BJ (cell line): ENCODE measurements at regions not wholly inside any gene's neighbourhood (a gene's known extent, or its start where the extent isn't known, plus 50 kb on each side); places are given as distances from the start of the nearest gene placed in this dataset.

Source experiments
- CTCF ChIA-PET: fragments of 350-600 bp; formaldehyde crosslinking; extraction: SDS; loops from one replicate; lab custom pipeline; 2021; ENCODE audit warnings: antibody characterized with exemption, inconsistent platforms; lab: Yijun Ruan, JAX
- POLR2A ChIA-PET: fragments of 300-600 bp; sonication (Branson Sonifier 250); formaldehyde crosslinking; extraction: SDS; loops from one replicate; lab custom pipeline; 2021; ENCODE audit warnings: antibody characterized with exemption; lab: Charles Lee
- DNase-seq: peaks from one replicate; pipeline ENCODE4 v3.0.0-alpha.2; 2011; ENCODE audit warnings: low read depth
- H3K27me3 ChIP-seq: 2 replicates; pipeline ENCODE4 v1.6.0; 2011; ENCODE audit warnings: low read length; ENCODE audit not compliant: control insufficient read depth, insufficient read depth
- H3K36me3 ChIP-seq: 2 replicates; pipeline ENCODE4 v1.5.1; 2011; ENCODE audit warnings: low read length; ENCODE audit not compliant: control insufficient read depth, insufficient read depth
- H3K4me3 ChIP-seq: 2 replicates; pipeline ENCODE4 v1.5.1; 2011; ENCODE audit warnings: low read depth, mild to moderate bottlenecking, control low read depth, low read length
- TF ChIP-seq, protein P1 (sequence below): IDR thresholded peaks from 2 replicates; pipeline ENCODE4 v1.5.1; 2011; ENCODE audit warnings: low read depth, mild to moderate bottlenecking, control low read depth, inconsistent platforms, low read length, moderate library complexity; ENCODE audit not compliant: insufficient read depth

GRCh38 chr13:109274188-109274821, 512.1 kb downstream of the IRS2 start:
- DNase-seq: no peak
- Histone ChIP-seq H3K36me3 (no peaks in the 10 kb centered on the region), H3K4me3 (no peak overlapping the region), H3K27me3 (no peaks in the 10 kb centered on the region)
- CTCF ChIA-PET: interaction anchor here (0.9 to 1.6 kb wide), 2 partner anchors 9 to 70 kb away, joined by 3 to 5 read pairs; no protein-coding TSS in a partner anchor
- TF ChIP-seq, protein P1, sequence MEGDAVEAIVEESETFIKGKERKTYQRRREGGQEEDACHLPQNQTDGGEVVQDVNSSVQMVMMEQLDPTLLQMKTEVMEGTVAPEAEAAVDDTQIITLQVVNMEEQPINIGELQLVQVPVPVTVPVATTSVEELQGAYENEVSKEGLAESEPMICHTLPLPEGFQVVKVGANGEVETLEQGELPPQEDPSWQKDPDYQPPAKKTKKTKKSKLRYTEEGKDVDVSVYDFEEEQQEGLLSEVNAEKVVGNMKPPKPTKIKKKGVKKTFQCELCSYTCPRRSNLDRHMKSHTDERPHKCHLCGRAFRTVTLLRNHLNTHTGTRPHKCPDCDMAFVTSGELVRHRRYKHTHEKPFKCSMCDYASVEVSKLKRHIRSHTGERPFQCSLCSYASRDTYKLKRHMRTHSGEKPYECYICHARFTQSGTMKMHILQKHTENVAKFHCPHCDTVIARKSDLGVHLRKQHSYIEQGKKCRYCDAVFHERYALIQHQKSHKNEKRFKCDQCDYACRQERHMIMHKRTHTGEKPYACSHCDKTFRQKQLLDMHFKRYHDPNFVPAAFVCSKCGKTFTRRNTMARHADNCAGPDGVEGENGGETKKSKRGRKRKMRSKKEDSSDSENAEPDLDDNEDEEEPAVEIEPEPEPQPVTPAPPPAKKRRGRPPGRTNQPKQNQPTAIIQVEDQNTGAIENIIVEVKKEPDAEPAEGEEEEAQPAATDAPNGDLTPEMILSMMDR: no peak
- POLR2A ChIA-PET: no interaction called here

- TF ChIP-seq, protein P1: no peak
- CTCF ChIA-PET: interaction anchor here (0.9 to 1.6 kb wide), 2 partner anchors 10 to 71 kb away, joined by 3 to 5 read pairs; no protein-coding TSS in a partner anchor
- H3K4me3 ChIP-seq: no peak overlapping the region
- POLR2A ChIA-PET: interaction anchor here (0.6 kb wide), 1 partner anchor 72 kb away, joined by 15 read pairs; no protein-coding TSS in a partner anchor
- no peaks in the 10 kb centered on the region for H3K36me3 ChIP-seq
- no peaks in the 10 kb centered on the region for H3K27me3 ChIP-seq
- DNase-seq: no peak
Observed at GRCh38 chr13:109273326-109273751, 513.0 kb downstream of the IRS2 start.

DNA sequence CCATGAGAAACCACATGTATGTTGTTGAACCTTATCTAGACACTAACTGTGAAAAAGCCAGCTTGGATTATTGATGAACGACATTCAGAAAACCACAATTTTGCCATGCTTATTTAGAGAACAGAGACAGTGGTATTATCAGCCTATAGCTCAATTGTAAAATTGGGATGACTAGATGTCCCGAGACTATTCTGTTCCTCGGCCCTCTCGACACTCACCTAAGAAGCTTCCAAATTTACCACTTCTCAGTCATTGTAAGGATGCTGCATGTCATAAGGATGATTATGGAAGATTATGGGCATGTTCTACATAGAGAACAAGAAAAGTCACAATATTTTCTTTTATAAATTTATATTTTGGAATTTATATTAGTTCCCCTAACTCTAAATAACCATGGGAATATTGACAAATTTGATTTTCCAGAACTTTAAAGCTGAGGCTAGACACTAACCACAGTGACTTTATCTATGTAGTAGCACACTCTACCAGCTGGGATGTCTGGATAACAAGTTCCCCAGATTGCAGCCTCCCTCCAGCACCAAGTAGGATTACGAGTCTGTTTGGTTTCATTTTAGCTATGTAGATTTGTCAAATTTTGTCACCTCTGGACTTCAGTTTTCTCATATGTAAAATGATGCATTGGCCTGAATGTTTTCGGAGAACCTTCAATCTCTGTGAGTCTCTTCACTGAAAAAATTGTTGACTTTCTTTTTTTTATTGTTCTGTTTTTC, 513.6 kb downstream of the IRS2 start:
- no peak for DNase-seq
- POLR2A ChIA-PET: no interaction called here

DNA sequence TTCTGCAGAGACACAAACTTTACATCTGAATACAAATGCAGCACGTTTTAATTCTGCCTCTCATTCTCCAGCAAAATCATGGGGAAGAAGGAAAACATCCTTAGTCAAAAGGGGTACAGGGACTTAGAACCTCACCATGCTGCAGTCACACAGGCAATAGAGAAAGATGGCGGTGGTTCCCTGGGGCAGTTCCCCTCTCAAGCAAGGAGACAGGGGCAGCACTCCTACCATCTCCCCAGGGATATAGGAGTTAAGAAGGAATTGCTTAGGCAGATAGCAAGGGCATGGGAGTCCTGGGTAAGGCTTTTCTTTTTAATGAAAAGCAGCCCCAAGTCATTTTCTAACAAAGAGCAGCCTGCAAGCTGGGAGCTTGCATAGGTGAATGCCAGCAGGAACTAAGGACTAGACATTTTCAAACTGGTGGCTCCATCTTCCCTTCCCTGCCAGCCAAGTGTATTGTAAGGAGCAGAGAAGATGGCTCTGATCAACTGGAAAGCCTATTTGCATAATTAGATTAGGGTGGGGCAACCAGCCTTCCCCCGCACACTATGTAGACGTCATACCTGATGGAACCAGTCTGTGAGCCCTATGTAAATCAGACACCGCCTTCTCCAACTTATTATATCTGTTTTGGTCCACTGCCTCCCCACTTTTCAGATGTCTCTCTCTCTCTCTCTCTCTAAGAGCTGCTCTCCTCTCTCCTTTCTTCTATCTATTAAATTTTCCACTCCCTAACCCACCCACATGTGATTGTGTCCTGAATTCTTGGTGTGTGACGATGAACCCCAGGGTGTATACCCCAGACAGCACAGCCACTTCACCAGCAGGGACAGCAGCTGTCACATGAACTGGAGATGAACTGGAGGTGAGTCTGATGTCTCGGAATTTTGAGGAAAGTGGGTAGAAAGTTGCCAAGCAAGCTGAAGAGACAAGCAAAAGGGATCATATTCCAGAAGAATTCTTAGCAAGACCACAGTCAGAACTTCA, 514.5 kb downstream of the IRS2 start:
- ChIA-PET POLR2A (no interaction called here), CTCF (interaction anchor here (0.9 kb wide), 1 partner anchor 89 kb away, joined by 3 read pairs; no protein-coding TSS in a partner anchor)
- no peaks in the 10 kb centered on the region for H3K27me3 ChIP-seq
- DNase-seq: no peak
- H3K4me3 ChIP-seq: no peak overlapping the region
- TF ChIP-seq, protein P1: no peak
- no peaks in the 10 kb centered on the region for H3K36me3 ChIP-seq

More for the DNA sequence above, 513.6 kb downstream of the IRS2 start:
- Histone ChIP-seq H3K36me3 (no peaks in the 10 kb centered on the region), H3K27me3 (no peaks in the 10 kb centered on the region), H3K4me3 (no peak overlapping the region)
- TF ChIP-seq, protein P1: no peak
- CTCF ChIA-PET: interaction anchor here (0.9 kb wide), 1 partner anchor 88 kb away, joined by 3 read pairs; no protein-coding TSS in a partner anchor
